Liver (tissue), 8 donors: ENCODE measurements at regions not wholly inside any gene's neighbourhood (a gene's known extent, or its start where the extent isn't known, plus 50 kb on each side); places are given as distances from the start of the nearest gene placed in this dataset.
A peak's percentile ranks its signal among the peaks of the same experiment; 100 is the strongest.

Experiments
- DNase-seq: peaks from one replicate; pipeline ENCODE4 v3.0.0-alpha.2; 2017; ENCODE audit warnings: low spot score
- H3K27ac ChIP-seq, 2 donors: one replicate each; pipeline ENCODE4 v1.7.0; 2013; ENCODE audit warnings: inconsistent platforms in 2 of 2, low read length in 2 of 2, control low read depth in 1 of 2, low read depth in 1 of 2, mild to moderate bottlenecking in 1 of 2
- H3K27me3 ChIP-seq, 4 donors: one replicate each; pipeline versions ENCODE4 v1.6.1 to v1.7.0; 2013; ENCODE audit warnings: low read length in 3 of 4, inconsistent platforms in 1 of 4, mild to moderate bottlenecking in 1 of 4, moderate library complexity in 1 of 4; ENCODE audit not compliant: control insufficient read depth in 4 of 4, insufficient read depth in 4 of 4
- H3K36me3 ChIP-seq, 4 donors: one replicate each; pipeline versions ENCODE4 v1.6.1 to v1.7.0; 2013; ENCODE audit warnings: low read length in 3 of 4, mild to moderate bottlenecking in 3 of 4, low read depth in 1 of 4, moderate library complexity in 1 of 4; ENCODE audit not compliant: control insufficient read depth in 4 of 4, insufficient read depth in 3 of 4
- H3K4me1 ChIP-seq, 4 donors: one replicate each; pipeline versions ENCODE4 v1.6.1 to v1.7.0; 2013; ENCODE audit warnings: low read length in 3 of 4, mild to moderate bottlenecking in 3 of 4, moderate library complexity in 1 of 4; ENCODE audit not compliant: control insufficient read depth in 4 of 4, insufficient read depth in 4 of 4
- H3K4me3 ChIP-seq, 3 donors: one replicate each; pipeline versions ENCODE4 v1.6.1 to v1.7.0; 2013; ENCODE audit warnings: low read length in 3 of 3, control low read depth in 1 of 3, low read depth in 1 of 3, mild to moderate bottlenecking in 1 of 3
- H3K9ac ChIP-seq, 2 donors: one replicate each; pipeline ENCODE4 v1.7.0; 2013; ENCODE audit warnings: low read length in 2 of 2, mild to moderate bottlenecking in 2 of 2, moderate library complexity in 2 of 2, control low read depth in 1 of 2, low read depth in 1 of 2
- H3K9me3 ChIP-seq, 4 donors: one replicate each; pipeline versions ENCODE4 v1.6.1 to v1.7.0; 2013; ENCODE audit warnings: low read length in 3 of 4; ENCODE audit not compliant: control insufficient read depth in 4 of 4
- FOXA2 ChIP-seq: IDR thresholded peaks from 2 replicates; pipeline ENCODE4 v1.6.1; 2016; ENCODE audit warnings: antibody characterized with exemption
- GABPA ChIP-seq, 2 donors: IDR thresholded peaks in 1 of 2; conservative IDR thresholded peaks in 1 of 2; 2 replicates each; pipeline ENCODE4 v1.6.1; 2016; ENCODE audit warnings: antibody characterized with exemption in 2 of 2, mild to moderate bottlenecking in 1 of 2, moderate library complexity in 1 of 2
- HNF4A ChIP-seq, 2 donors: conservative IDR thresholded peaks; 2 replicates each; pipeline ENCODE4 v1.6.1; 2016; ENCODE audit warnings: antibody characterized with exemption in 2 of 2, mild to moderate bottlenecking in 2 of 2
- HNF4G ChIP-seq: IDR thresholded peaks from 2 replicates; pipeline ENCODE4 v1.6.1; 2016; ENCODE audit warnings: antibody characterized with exemption
- JUND ChIP-seq, 2 donors: IDR thresholded peaks; 2 replicates each; pipeline ENCODE4 v1.6.1; 2016; ENCODE audit warnings: antibody characterized with exemption in 2 of 2
- NR2F2 ChIP-seq: IDR thresholded peaks from 2 replicates; pipeline ENCODE4 v1.6.1; 2016; ENCODE audit warnings: antibody characterized with exemption
- RAD21 ChIP-seq, 2 donors: IDR thresholded peaks; 2 replicates each; pipeline ENCODE4 v1.6.1; 2016; ENCODE audit warnings: antibody characterized with exemption in 2 of 2, mild to moderate bottlenecking in 2 of 2
- REST ChIP-seq: IDR thresholded peaks from 2 replicates; pipeline ENCODE4 v1.6.1; 2016; ENCODE audit warnings: antibody characterized with exemption, mild to moderate bottlenecking
- TAF1 ChIP-seq: conservative IDR thresholded peaks from 2 replicates; pipeline ENCODE4 v1.6.1; 2016; ENCODE audit warnings: antibody characterized with exemption, mild to moderate bottlenecking
- YY1 ChIP-seq: IDR thresholded peaks from 2 replicates; pipeline ENCODE4 v1.6.1; 2016; ENCODE audit warnings: antibody characterized with exemption, mild to moderate bottlenecking
- WGBS: extraction: QIAGEN DNeasy Blood & Tissue Kit; methylation state at CpG from one replicate; pipeline ENCODE4 v1.1.7; 2013; 5-methylcytosine and 5-hydroxymethylcytosine counted together
- TF ChIP-seq, protein P1 (sequence below): fragments of 150-350 bp; IDR thresholded peaks from 2 replicates; pipeline ENCODE4 v1.5.1; 2017; ENCODE audit warnings: improper control_type of control experiment, low read depth, low read length; ENCODE audit not compliant: missing input control
- donor health status: healthy.
- donor health status: healthy.
- donor health status: healthy.
- donor health status: healthy.
- donor health status: healthy.

GRCh38 chr5:62795926-62796325 lies 217.3 kb downstream of the LRRC70 start (continued):
- TF ChIP-seq TAF1: no peak

- H3K9ac ChIP-seq: no peak overlapping the region
- no peaks in the 10 kb centered on the region for H3K27me3 ChIP-seq
- H3K9me3 ChIP-seq: peaks cover 0 to 2% (median 2%) of the 10 kb centered on the region in 4 donors
- H3K4me3 ChIP-seq: no peak overlapping the region
- no peak overlapping the region for H3K27ac ChIP-seq
- WGBS: 78% methylated on average over 4 of the region's 4 CpGs
- DNase-seq: no peak
- TF ChIP-seq GABPA (IDR thresholded peaks at IDR 0.05 in 1 of 2, conservative IDR thresholded peaks at IDR 0.05 in 1 of 2) (no peak), FOXA2 (no peak)
- no peaks in the 10 kb centered on the region for H3K36me3 ChIP-seq
- H3K4me1 ChIP-seq: peaks cover 0 to 7% (median 0%) of the 10 kb centered on the region in 4 donors
Observed at GRCh38 chr5:62794456-62794855, 215.8 kb downstream of the LRRC70 start.

GRCh38 chr5:62791059-62791458 lies 212.4 kb downstream of the LRRC70 start:
- no peak for DNase-seq
- Histone ChIP-seq H3K36me3 (no peaks in the 10 kb centered on the region), H3K27ac (no peak overlapping the region), H3K9ac (no peak overlapping the region), H3K4me3 (no peak overlapping the region), H3K4me1 (peaks cover 0 to 7% (median 0%) of the 10 kb centered on the region in 4 donors), H3K27me3 (no peaks in the 10 kb centered on the region), H3K9me3 (no peaks in the 10 kb centered on the region)
- WGBS: 76% methylated on average over 2 of the region's 2 CpGs
- no peak for TF ChIP-seq HNF4G
- no peak for TF ChIP-seq NR2F2
- TF ChIP-seq YY1: no peak
- peak; percentile 18 to 45 for TF ChIP-seq RAD21 (IDR thresholded peaks at IDR 0.05)
- TF ChIP-seq, protein P1, sequence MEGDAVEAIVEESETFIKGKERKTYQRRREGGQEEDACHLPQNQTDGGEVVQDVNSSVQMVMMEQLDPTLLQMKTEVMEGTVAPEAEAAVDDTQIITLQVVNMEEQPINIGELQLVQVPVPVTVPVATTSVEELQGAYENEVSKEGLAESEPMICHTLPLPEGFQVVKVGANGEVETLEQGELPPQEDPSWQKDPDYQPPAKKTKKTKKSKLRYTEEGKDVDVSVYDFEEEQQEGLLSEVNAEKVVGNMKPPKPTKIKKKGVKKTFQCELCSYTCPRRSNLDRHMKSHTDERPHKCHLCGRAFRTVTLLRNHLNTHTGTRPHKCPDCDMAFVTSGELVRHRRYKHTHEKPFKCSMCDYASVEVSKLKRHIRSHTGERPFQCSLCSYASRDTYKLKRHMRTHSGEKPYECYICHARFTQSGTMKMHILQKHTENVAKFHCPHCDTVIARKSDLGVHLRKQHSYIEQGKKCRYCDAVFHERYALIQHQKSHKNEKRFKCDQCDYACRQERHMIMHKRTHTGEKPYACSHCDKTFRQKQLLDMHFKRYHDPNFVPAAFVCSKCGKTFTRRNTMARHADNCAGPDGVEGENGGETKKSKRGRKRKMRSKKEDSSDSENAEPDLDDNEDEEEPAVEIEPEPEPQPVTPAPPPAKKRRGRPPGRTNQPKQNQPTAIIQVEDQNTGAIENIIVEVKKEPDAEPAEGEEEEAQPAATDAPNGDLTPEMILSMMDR: no peak

- 4% methylated on average over 1 of the region's 1 CpG for WGBS
- Histone ChIP-seq H3K27ac (no peak overlapping the region), H3K36me3 (no peaks in the 10 kb centered on the region), H3K9ac (no peak overlapping the region), H3K4me3 (no peak overlapping the region), H3K9me3 (no peaks in the 10 kb centered on the region), H3K27me3 (no peaks in the 10 kb centered on the region), H3K4me1 (peaks cover 0 to 7% (median 0%) of the 10 kb centered on the region in 4 donors)
- peak; percentile 43 for DNase-seq
- TF ChIP-seq YY1: no peak
- TF ChIP-seq RAD21 (IDR thresholded peaks at IDR 0.05): peak in 1 of 2 donors; percentile 13
- TF ChIP-seq HNF4A (conservative IDR thresholded peaks at IDR 0.05): peak in 1 of 2 donors; percentile 5
- peak; percentile 37 for TF ChIP-seq FOXA2
- TF ChIP-seq JUND (IDR thresholded peaks at IDR 0.05): no peak
- no peak for TF ChIP-seq TAF1
- TF ChIP-seq HNF4G: no peak
- TF ChIP-seq REST: no peak
Observed at GRCh38 chr5:62790348-62790747, 211.7 kb downstream of the LRRC70 start.
